Ovary (tissue), 7 donors: ENCODE measurements at regions not wholly inside any gene's neighbourhood (a gene's known extent, or its start where the extent isn't known, plus 50 kb on each side); places are given as distances from the start of the nearest gene placed in this dataset.

ENCODE experiments used
- DNase-seq, 5 donors: peaks; one replicate each; pipeline ENCODE4 v3.0.0-alpha.2; 2019 to 2020
- H3K27ac ChIP-seq, 2 donors: fragments of 200-600 bp; one replicate each; pipeline versions ENCODE4 v1.5.1 to v1.8.0; 2019 to 2022
- H3K27me3 ChIP-seq: fragments of 200-600 bp; one replicate; pipeline ENCODE4 v1.8.0; 2022
- H3K36me3 ChIP-seq: fragments of 200-600 bp; sonication (generic); one replicate; pipeline ENCODE4 v1.5.1; 2019
- H3K4me1 ChIP-seq: one replicate; pipeline ENCODE4 v1.8.1; 2013; ENCODE audit warnings: mild to moderate bottlenecking, moderate library complexity; ENCODE audit not compliant: insufficient read depth
- H3K4me3 ChIP-seq: fragments of 200-600 bp; sonication (generic); one replicate; pipeline ENCODE4 v1.5.1; 2017
- H3K9me3 ChIP-seq, 2 donors: fragments of 200-600 bp in 1 of 2; sonication (generic) in 1 of 2; one replicate each; pipeline versions ENCODE4 v1.5.1 to v1.8.1; 2013 to 2019; ENCODE audit warnings: mild to moderate bottlenecking in 1 of 2, moderate library complexity in 1 of 2
- EP300 ChIP-seq: sonication (generic); formaldehyde crosslinking; IDR thresholded peaks from one replicate; pipeline ENCODE4 v1.6.1; 2017; ENCODE audit warnings: antibody characterized with exemption
- POLR2A ChIP-seq: fragments of 450-650 bp; IDR thresholded peaks from one replicate; pipeline ENCODE4 v1.6.1; 2017; ENCODE audit warnings: antibody characterized with exemption, mild to moderate bottlenecking, moderate library complexity
- whole genome bisulfite sequencing, 3 donors: extraction: QIAGEN DNeasy Blood & Tissue Kit in 1 of 3; methylation state at CpG; one replicate each; pipeline versions ENCODE4 v1.1.5 to v1.1.7; 2013 to 2017; 5-methylcytosine and 5-hydroxymethylcytosine counted together
- intact Hi-C, 4 donors: fragments of 100-400 bp; cut with DNase I; formaldehyde crosslinking; loops; one replicate each; pipeline versions ENCODE4 v1.11.0 to v1.15.1; 2022 to 2023
- TF ChIP-seq, protein P1 (sequence below), 3 donors: fragments of 450-650 bp in 2 of 3; fragments of 200-600 bp in 1 of 3; IDR thresholded peaks; one replicate each; pipeline versions ENCODE4 v1.5.1 to v1.8.0; 2016 to 2022; ENCODE audit warnings: antibody characterized with exemption in 3 of 3, mild to moderate bottlenecking in 1 of 3
- donor health status: DM: no; HTN: no; CAD: no; lungs with moderate emphysema.
- donor health status: DM: no; HTN: no; CAD: no.
- donor health status: Bipolar disorder and iron deficiency.
- donor health status: DM: no; HTN: no; CAD: no.
- donor health status: DM: yes; HTN: yes; CAD: no.

DNA sequence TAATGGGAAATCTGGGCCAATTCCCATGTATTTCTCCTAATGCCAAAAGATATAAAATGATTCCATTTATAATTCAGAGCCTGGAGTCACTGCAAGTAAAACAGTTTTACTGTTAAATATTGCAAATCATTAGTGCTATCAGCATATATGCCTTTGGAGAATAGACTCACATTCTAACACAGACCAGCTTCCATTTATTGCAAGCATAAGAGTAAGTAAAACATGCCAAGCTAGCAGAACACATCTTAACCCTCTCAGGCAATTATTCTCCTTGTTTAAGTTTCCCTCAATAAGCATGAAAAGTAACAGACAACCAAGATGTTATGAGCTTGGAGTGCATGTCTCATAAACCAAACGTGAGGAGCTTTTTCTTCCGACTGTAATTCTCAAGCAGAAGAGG is 173.9 kb upstream of the GRIP1 start:
- TF ChIP-seq, protein P1, sequence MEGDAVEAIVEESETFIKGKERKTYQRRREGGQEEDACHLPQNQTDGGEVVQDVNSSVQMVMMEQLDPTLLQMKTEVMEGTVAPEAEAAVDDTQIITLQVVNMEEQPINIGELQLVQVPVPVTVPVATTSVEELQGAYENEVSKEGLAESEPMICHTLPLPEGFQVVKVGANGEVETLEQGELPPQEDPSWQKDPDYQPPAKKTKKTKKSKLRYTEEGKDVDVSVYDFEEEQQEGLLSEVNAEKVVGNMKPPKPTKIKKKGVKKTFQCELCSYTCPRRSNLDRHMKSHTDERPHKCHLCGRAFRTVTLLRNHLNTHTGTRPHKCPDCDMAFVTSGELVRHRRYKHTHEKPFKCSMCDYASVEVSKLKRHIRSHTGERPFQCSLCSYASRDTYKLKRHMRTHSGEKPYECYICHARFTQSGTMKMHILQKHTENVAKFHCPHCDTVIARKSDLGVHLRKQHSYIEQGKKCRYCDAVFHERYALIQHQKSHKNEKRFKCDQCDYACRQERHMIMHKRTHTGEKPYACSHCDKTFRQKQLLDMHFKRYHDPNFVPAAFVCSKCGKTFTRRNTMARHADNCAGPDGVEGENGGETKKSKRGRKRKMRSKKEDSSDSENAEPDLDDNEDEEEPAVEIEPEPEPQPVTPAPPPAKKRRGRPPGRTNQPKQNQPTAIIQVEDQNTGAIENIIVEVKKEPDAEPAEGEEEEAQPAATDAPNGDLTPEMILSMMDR (IDR thresholded peaks at IDR 0.05), result no peak
- TF ChIP-seq EP300 (no peak), POLR2A (no peak)
- H3K36me3 ChIP-seq, result no peaks in the 10 kb centered on the region
- WGBS, 3 donors, result 14 to 25% (median 21%) methylated on average over 2 of the region's 2 CpGs
- no peaks in the 10 kb centered on the region for H3K4me1 ChIP-seq
- H3K4me3 ChIP-seq, result no peak overlapping the region
- H3K27me3 ChIP-seq, result no peaks in the 10 kb centered on the region
- H3K9me3 ChIP-seq, result no peaks in the 10 kb centered on the region
- intact Hi-C loops, result no loop called here
- no peak overlapping the region for H3K27ac ChIP-seq
- DNase-seq, result no peak

DNA sequence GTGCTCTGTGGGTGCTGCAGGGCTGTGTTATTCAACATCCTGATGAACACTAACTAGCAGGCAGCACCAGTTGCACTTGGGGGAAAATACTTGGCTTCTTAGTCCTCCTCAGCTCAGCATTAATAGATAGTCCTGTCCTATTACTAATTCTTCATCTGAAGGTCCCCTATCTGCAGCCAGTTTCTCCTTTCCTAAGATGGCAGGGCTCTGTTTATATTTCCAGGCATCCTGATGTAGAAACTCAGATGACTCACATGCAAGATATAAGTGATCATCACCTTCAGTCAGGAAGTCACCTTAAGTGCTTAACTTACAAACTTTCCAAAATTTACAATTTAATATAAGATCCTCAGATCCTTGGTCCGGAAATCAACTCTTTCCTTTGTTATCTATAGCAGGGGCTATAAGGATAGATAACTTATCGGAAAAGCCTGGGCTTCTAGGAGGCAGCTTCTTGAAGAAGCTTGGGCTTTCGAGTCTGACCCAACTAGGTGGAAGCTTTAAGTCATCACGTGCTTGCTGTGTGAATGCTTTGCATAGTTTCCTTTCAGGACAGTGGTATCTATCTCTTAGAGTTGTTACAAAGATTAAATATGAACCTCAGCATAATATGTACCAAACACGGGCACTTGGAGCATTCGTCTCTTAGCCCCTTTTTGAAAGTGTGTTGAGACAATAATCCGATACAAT is 181.0 kb upstream of the GRIP1 start:
- intact Hi-C loops, result loop anchor here in 1 of 4 donors (10.0 kb wide), 1 partner anchor 165 kb away; no protein-coding TSS in a partner anchor
- Histone ChIP-seq H3K27ac (no peak overlapping the region), H3K36me3 (no peaks in the 10 kb centered on the region), H3K9me3 (no peaks in the 10 kb centered on the region), H3K4me3 (no peak overlapping the region), H3K4me1 (no peaks in the 10 kb centered on the region), H3K27me3 (no peaks in the 10 kb centered on the region)
- TF ChIP-seq POLR2A, result no peak
- no peak for TF ChIP-seq EP300
- TF ChIP-seq, protein P1 (IDR thresholded peaks at IDR 0.05), result no peak
- 78 to 86% (median 85%) methylated on average over 7 of the region's 7 CpGs for WGBS, 3 donors
- DNase-seq, result no peak

DNA sequence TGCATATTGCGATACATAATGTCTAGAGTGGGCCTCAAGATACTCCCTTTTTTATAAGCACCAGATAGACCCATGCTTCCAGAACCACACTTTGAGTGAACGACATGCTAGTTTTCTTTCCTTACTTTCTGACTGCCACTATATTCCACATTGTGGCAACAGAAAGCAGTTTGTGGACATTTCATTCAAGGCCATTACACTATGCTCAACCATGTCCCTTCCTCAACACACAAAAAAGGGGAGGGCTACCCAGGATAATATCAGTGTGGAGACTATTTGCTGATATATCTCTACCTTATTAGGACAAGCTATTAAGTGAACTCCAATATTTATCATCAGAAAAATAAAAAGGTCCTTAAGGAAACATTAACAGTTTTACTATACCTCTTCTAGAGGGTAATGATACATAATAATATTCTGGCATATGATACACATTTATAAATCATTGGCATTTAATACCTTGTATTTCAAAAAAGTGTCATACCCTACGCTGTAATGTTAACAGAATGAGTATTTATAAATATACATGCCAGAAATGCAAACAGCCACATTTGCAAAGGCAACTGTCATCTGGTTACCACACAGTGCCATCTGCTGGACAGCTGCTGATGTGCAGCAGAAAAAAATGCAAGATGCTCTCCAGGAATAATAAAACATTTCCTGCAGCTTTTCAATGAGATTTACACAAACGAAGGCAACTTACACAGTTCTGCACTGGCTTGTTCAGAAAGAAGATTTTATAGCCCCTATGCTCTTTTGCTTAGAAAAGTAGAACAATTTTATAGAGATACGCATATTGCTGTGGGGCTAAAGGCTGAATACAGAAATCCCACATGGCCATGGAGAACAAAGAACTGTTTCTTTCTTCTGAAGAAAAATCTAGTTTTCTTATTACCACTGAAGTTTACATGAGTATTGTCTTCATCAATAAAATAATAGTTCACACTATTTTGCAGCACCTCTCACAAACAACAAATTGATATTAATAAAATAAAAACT is 182.2 kb upstream of the GRIP1 start:
- intact Hi-C loops, result loop anchor here in 1 of 4 donors (10.0 kb wide), 1 partner anchor 166 kb away; no protein-coding TSS in a partner anchor
- Histone ChIP-seq H3K4me1 (no peaks in the 10 kb centered on the region), H3K36me3 (no peaks in the 10 kb centered on the region), H3K27ac (no peak overlapping the region), H3K4me3 (no peak overlapping the region), H3K9me3 (no peaks in the 10 kb centered on the region), H3K27me3 (no peaks in the 10 kb centered on the region)
- TF ChIP-seq, protein P1 (IDR thresholded peaks at IDR 0.05), result peak; percentile 23 to 59 (median 50)
- TF ChIP-seq EP300 (no peak), POLR2A (no peak)
- WGBS, 3 donors, result 31 to 34% (median 31%) methylated on average over 5 of the region's 5 CpGs
- DNase-seq, result peak; percentile 20 to 54 (median 36)

DNA sequence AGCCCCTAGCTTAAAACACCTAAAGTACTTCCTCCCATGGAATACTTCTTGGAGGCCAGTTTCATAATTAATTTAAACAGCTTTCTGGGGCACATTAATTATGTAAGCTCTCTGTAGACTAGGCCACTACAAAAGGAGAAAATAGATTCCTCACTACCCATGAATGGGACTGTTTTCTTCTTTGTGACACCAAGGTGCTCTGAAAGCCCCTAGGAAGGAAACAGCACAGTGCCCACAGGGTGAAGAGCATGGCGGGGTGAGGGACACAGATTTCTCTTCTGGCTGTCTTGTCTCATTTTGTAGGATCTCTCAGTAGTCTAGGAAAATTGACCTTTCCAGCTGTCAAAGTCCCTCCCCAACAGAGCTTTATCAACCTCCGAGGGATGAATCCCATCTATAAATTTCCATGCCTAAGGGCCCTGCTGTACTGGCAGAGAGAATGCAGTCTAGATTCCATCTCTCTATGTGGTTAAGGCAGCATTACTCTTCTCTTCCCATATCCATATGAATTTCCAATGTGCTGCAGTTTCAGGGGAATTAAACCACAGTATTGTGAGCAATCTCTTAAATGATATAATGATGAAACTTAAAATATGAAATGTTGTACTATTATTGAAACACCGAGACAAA is 183.6 kb upstream of the GRIP1 start:
- no peaks in the 10 kb centered on the region for H3K4me1 ChIP-seq
- no peak overlapping the region for H3K4me3 ChIP-seq
- H3K27ac ChIP-seq, result no peak overlapping the region
- no peak for DNase-seq
- TF ChIP-seq EP300, result no peak
- TF ChIP-seq, protein P1 (IDR thresholded peaks at IDR 0.05), result no peak
- TF ChIP-seq POLR2A, result no peak
- no peaks in the 10 kb centered on the region for H3K27me3 ChIP-seq
- no peaks in the 10 kb centered on the region for H3K9me3 ChIP-seq
- WGBS, 3 donors, result 80 to 87% (median 83%) methylated on average over 3 of the region's 3 CpGs
- intact Hi-C loops, result loop anchor here in 1 of 4 donors (10.0 kb wide), 1 partner anchor 168 kb away; no protein-coding TSS in a partner anchor
- H3K36me3 ChIP-seq, result no peaks in the 10 kb centered on the region
